NCI-H1694 treated with DMSO at 0.1 percent for 48 hours (cell line): ENCODE measurements at regions not wholly inside any gene's neighbourhood (a gene's known extent, or its start where the extent isn't known, plus 50 kb on each side); places are given as distances from the start of the nearest gene placed in this dataset.
A peak's percentile ranks its signal among the peaks of the same experiment; 100 is the strongest.

Experiments used
- DNase-seq: peaks from one replicate; lab custom pipeline; 2025; lab: John Stamatoyannopoulos, UW

GRCh38 chr5:73395256-73395655, 53.3 kb downstream of the FOXD1 start:
- DNase-seq: no peak

- DNase-seq: no peak
Measured at GRCh38 chr5:73394610-73395009, 54.0 kb downstream of the FOXD1 start.

DNA sequence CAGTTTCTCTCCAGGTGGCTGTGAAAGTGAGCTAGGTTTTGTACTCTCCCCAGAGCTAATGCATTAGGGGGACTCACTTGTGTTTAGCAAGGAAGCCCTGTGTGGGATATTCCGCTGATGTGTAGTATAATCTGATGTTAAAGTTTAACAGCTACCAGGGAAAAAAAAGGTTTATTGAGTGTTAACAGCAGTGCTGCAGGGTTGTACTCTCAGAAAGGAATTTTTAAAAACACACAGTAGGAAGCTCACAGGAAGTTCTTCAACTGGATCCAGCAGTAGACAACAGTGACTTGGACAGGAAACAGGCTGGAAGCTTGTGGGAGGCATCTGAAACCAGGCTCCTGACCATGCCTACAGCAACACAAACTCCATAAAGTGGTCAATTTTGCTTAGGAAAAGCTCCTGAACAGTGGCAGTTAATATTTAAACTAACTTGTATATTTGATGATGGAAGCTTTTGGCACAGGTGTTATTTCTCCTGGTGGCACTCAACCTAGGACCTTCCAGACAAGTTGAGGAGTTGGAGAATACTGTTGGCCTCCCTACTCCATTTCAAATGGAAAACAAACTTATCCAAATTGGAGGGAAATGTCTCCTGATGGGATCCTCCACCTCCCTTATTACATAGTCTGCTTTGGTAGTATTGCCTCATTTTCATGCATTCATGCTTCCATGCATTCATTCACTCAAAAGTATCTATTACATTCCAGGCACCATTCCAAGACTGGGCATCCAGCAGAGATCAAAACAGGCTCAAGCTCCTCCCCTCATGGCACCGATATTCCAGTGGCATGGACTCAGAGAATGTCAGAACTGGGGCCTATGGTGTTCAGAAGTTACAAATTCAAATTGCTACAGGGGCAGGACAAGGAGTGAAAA, 54.7 kb downstream of the FOXD1 start:
- DNase-seq: peak; percentile 26

- no peak for DNase-seq
Measured at GRCh38 chr5:73392775-73393174, 55.8 kb downstream of the FOXD1 start.

DNA sequence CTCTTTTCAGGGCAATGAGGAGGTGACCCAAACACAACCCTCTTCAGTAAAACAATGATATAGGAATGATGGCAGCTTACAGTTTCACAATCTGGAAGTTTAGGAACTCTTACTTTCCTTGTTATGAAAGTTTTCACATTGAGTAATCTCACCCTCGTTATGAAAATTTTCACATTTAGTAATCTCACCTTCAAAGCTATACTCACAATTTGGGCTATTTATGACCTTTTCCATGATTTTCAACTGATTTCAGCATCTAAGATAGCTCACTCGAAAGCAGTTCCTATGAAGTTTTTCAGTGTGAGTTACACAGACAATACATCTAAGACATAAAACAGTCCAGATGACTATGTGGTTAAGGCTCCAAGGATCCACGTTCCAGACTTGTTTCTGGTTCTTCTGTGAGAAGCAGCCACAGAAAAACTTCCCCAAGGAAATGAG, 57.1 kb downstream of the FOXD1 start:
- DNase-seq: no peak

GRCh38 chr5:73390972-73391371, 57.6 kb downstream of the FOXD1 start:
- DNase-seq: no peak

DNA sequence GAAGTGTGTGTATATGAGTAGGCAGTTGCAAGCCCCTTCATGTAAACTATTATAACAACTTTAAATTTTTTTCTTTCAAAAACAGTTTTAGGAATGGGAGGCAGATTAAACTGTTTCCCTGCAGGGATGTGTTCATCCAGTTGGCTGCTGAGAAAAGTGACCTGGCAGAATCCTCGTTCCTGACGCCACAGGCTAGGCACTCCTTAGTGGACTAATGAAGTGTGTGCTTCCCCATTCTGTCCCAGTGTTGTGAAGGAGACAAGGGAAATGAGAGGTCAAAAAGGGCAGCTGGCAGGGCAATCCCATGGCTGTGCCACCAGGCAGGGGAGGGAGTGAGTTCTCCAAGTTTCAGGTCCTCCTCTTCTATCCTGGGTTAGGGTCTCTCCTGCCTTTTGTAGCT, 59.8 kb downstream of the FOXD1 start:
- DNase-seq: no peak

DNA sequence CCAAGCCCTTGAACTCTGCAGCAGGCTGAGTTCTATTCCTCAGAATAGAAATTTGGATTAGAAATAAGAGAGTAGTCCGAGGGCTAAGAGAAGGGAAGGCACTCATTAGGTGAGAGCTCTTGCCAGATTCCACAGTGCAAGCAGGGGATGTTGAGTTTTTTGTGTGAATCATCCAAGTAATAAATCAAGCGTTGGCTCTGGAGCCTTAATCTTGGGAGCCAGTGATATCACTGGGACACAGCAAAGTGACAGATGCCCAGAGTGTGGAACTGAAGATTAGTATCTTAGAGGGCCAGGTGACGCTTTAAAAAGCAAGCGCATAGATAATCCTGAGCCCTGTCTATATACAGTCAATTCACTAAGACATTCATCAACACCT, 60.3 kb downstream of the FOXD1 start:
- no peak for DNase-seq

DNA sequence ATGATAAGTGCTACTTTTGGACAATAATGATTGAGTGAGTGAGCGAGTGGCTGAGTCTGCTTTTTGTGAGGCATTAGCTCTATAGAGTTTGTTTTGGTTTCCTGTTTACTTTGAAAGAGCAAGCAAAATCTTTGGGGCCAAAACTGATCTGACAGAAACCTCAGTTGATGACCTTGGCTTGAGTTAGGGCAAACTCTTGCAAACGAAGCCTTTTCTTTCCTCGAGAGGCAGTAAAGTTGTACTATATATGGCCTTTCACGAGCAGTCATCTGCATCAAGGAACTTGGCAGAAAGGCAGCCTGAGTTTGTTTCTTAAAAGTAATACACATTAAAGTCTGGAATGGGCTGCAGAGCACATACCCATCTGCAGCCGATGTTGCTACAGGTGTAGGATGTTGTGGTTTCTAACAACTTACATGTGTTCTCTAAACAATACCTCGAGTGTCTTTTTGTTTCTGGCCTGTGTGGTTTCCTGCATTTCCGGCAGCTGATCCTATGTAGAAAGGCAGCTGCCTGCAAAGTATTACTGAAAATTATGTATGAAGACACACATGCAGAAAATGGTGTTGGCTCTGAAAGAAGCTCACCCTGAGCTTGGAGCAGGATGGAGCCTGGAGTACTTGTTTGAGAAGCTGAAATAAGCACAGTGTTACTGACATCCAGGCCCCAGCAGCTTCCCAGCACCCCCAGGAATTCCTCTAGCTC, 60.8 kb downstream of the FOXD1 start:
- no peak for DNase-seq

- DNase-seq: no peak
Measured at GRCh38 chr5:73387149-73387591, 61.4 kb downstream of the FOXD1 start.

- no peak for DNase-seq
Measured at GRCh38 chr5:73384861-73385260, 63.7 kb downstream of the FOXD1 start.

- DNase-seq: no peak
Measured at GRCh38 chr5:73382401-73382740, 66.2 kb downstream of the FOXD1 start.

- no peak for DNase-seq
Measured at GRCh38 chr5:73381590-73382400, 66.8 kb downstream of the FOXD1 start.

DNA sequence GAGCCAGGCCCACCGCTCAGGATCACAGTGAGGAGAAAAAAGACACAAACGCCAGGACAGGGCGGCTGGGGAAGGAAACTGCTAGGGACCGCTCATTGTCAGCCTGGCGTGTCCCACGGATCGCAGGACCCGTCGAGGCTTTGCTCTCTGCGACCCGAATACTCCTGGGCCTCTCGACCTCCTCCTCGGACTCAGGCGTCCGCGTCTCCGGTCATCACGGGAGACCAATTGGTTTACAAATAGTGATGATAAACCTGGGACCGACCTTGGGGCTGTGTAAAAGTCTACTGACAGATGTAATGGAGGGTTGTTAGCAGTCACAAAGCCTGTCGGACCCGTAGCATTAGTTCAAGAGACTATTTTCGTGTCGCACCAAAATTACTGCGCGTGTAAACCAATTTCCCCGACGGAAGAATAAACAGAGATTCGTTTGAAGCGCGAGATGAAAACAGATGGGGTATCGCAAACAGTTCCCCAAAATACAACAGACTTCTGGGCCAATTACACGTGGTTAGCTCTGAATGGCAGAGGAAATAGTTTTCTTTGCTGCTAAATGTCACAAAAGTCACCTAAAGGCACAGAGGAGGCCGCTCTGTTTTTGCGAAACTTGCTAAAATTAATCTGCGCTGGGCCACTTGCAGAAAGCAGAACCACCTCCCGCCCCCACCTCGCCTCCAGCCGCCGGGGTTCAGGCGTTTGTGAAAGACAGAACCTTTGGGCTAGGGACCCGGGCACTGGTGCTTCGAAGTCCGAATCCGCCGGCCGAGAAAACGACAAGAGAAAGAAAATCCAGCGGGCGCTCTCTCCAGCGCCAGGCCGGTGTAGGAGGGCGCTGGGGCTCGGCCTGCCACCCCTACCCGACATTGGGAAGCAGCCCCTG, 67.6 kb downstream of the FOXD1 start:
- DNase-seq: no peak

DNA sequence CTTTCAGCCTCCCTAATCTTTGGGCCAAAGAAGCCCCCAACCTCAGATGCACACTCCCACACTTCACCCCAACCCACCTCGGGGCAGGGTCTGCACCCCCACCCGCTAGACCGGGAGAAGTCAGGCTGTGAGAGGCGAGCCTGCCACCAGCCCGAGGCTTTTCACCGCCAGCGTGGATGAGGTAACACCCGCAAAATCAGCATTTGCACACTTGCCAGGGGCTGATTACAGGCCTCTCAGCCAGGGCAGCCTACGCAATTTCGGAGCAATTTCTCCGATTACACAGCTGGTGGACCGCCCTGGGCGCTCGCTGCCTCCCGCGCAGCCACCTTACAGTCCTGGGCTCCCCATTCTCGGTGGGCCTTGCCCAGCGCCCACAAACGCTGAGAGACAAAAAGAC, 68.5 kb downstream of the FOXD1 start:
- no peak for DNase-seq

DNA sequence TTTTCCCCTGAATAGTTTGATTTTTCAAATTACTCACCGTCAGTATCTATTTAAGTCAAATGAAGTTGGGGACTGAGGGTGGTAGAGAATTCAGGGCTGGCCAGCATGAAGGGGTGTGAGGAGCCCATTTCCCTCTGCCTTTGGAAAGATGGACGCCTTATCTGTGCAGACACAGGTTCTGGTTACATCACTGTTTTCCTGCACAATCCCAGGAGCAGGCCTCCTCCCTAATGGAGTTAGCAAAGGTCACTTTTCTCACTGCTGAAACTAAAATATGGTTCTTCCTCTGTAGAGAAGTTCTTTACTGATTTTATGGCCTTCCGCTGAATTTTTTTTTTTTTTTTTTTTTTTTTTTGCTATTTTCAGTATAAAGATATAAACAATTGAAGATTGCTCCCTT, 69.1 kb downstream of the FOXD1 start:
- DNase-seq: no peak

GRCh38 chr5:73378765-73379164, 69.8 kb downstream of the FOXD1 start:
- DNase-seq: no peak

GRCh38 chr5:73378070-73378469, 70.5 kb downstream of the FOXD1 start:
- no peak for DNase-seq

GRCh38 chr5:73376618-73377170, 71.9 kb downstream of the FOXD1 start:
- no peak for DNase-seq

DNA sequence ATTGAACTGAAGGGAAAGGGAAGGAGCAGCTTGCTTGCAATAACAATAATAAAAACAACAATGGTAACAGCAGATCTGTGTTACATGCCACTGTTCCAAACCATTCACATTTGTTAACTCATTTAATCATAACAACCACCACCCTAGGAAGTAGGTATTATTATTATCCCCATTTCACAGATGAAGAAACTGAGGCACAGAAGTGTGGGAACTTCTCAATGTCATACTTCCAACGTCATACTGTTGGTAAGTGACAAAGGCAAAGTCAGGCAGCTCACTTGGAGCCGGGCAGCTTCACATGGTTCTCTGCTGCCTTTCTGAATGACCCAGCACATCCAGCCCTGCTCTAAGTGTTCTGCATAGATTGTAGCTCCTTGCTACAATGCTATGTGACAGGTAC, 72.6 kb downstream of the FOXD1 start:
- DNase-seq: no peak

DNA sequence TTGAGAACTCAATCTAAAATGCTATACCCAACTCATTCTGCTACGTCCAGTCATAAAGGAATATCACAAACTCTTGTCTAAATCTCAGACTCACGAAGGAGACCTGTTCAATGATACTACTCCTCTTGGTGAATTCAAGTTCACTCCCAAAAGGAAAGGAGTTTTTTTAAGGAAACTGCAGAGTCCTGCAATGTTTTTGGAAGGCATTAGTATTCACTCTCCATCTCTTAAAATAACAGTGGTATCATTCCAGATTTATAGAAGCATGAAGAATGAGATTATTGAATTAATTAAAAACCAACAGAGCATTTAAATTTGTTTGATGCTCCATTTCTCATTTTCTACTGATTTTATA, 73.4 kb downstream of the FOXD1 start:
- no peak for DNase-seq
